Ishikawa (cell line): ENCODE measurements at regions not wholly inside any gene's neighbourhood (a gene's known extent, or its start where the extent isn't known, plus 50 kb on each side); places are given as distances from the start of the nearest gene placed in this dataset.

Experiments
- CEBPB ChIP-seq: IDR thresholded peaks from 2 replicates; pipeline ENCODE4 v1.6.1; 2012
- EGR1 ChIP-seq: IDR thresholded peaks from 2 replicates; pipeline ENCODE4 v1.6.1; 2012
- EP300 ChIP-seq: IDR thresholded peaks from 2 replicates; pipeline ENCODE4 v1.6.1; 2012; ENCODE audit warnings: borderline replicate concordance
- NFIC ChIP-seq: IDR thresholded peaks from 2 replicates; pipeline ENCODE4 v1.6.1; 2012
- RAD21 ChIP-seq: IDR thresholded peaks from 2 replicates; pipeline ENCODE4 v1.6.1; 2012; ENCODE audit warnings: low read depth
- TAF1 ChIP-seq: IDR thresholded peaks from 2 replicates; pipeline ENCODE4 v1.6.1; 2012; ENCODE audit warnings: low read depth, mild to moderate bottlenecking
- TCF12 ChIP-seq: IDR thresholded peaks from 2 replicates; pipeline ENCODE4 v1.6.1; 2012; ENCODE audit warnings: low read depth
- TEAD4 ChIP-seq: IDR thresholded peaks from 2 replicates; pipeline ENCODE4 v1.6.1; 2012
- YY1 ChIP-seq: IDR thresholded peaks from 2 replicates; pipeline ENCODE4 v1.6.1; 2012; ENCODE audit warnings: low read depth
- ZBTB7A ChIP-seq: IDR thresholded peaks from 2 replicates; pipeline ENCODE4 v1.6.1; 2012; ENCODE audit warnings: low read depth
- TF ChIP-seq, protein P1 (sequence below): IDR thresholded peaks from 2 replicates; pipeline ENCODE4 v1.6.1; 2012; ENCODE audit warnings: low read depth, mild to moderate bottlenecking
- TF ChIP-seq, protein P2 (sequence below): IDR thresholded peaks from 2 replicates; pipeline ENCODE4 v1.6.1; 2012
- TF ChIP-seq, protein P3 (sequence below): IDR thresholded peaks from 2 replicates; pipeline ENCODE4 v1.6.1; 2012

DNA sequence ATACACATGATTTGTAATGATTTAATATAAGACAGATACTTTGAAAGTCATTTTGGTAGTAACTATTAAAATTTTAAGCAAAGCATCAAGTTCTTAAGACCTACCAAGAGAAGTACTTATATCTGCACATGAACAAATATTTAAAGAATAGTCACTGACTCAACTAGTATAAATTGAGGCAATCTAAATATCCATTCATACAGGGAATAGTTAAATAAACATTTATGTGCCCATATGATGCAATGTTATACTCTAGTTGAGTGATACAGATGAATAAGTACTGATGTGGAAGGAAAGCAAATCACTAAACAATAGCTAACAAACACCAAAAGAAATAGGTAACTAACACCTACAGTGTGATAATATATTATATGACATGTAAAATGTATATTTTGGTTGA lies 527.7 kb downstream of the EPHA3 start:
- TF ChIP-seq EP300 (no peak), YY1 (no peak), EGR1 (no peak), TAF1 (no peak), CEBPB (no peak), RAD21 (no peak), ZBTB7A (no peak), NFIC (no peak), TCF12 (no peak), TEAD4 (no peak)
- TF ChIP-seq, protein P1, sequence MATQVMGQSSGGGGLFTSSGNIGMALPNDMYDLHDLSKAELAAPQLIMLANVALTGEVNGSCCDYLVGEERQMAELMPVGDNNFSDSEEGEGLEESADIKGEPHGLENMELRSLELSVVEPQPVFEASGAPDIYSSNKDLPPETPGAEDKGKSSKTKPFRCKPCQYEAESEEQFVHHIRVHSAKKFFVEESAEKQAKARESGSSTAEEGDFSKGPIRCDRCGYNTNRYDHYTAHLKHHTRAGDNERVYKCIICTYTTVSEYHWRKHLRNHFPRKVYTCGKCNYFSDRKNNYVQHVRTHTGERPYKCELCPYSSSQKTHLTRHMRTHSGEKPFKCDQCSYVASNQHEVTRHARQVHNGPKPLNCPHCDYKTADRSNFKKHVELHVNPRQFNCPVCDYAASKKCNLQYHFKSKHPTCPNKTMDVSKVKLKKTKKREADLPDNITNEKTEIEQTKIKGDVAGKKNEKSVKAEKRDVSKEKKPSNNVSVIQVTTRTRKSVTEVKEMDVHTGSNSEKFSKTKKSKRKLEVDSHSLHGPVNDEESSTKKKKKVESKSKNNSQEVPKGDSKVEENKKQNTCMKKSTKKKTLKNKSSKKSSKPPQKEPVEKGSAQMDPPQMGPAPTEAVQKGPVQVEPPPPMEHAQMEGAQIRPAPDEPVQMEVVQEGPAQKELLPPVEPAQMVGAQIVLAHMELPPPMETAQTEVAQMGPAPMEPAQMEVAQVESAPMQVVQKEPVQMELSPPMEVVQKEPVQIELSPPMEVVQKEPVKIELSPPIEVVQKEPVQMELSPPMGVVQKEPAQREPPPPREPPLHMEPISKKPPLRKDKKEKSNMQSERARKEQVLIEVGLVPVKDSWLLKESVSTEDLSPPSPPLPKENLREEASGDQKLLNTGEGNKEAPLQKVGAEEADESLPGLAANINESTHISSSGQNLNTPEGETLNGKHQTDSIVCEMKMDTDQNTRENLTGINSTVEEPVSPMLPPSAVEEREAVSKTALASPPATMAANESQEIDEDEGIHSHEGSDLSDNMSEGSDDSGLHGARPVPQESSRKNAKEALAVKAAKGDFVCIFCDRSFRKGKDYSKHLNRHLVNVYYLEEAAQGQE: no peak
- TF ChIP-seq, protein P2, sequence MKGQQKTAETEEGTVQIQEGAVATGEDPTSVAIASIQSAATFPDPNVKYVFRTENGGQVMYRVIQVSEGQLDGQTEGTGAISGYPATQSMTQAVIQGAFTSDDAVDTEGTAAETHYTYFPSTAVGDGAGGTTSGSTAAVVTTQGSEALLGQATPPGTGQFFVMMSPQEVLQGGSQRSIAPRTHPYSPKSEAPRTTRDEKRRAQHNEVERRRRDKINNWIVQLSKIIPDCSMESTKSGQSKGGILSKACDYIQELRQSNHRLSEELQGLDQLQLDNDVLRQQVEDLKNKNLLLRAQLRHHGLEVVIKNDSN: no peak
- TF ChIP-seq, protein P3, sequence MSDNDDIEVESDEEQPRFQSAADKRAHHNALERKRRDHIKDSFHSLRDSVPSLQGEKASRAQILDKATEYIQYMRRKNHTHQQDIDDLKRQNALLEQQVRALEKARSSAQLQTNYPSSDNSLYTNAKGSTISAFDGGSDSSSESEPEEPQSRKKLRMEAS: no peak
